HEK293 (cell line): ENCODE measurements at regions not wholly inside any gene's neighbourhood (a gene's known extent, or its start where the extent isn't known, plus 50 kb on each side); places are given as distances from the start of the nearest gene placed in this dataset.
A peak's percentile ranks its signal among the peaks of the same experiment; 100 is the strongest.
"Not testable (repeated sequence)": the region's sequence is repeated elsewhere in the genome, so short reads cannot be mapped to it uniquely, and the experiment has no call there.

ENCODE experiments used
- CTCF ChIA-PET: fragments of 350-600 bp; formaldehyde crosslinking; extraction: SDS; loops from one replicate; lab custom pipeline; 2021; ENCODE audit warnings: antibody characterized with exemption; lab: Yijun Ruan, JAX
- POLR2A ChIA-PET: fragments of 300-600 bp; formaldehyde crosslinking; extraction: SDS; loops from one replicate; lab custom pipeline; 2020; ENCODE audit warnings: antibody characterized with exemption, inconsistent platforms; lab: Yijun Ruan, JAX
- H3K27ac ChIP-seq: fragments of 200-500 bp; sonication (Bioruptor generic); 2 replicates; pipeline ENCODE4 v1.5.1; 2014; ENCODE audit warnings: low read depth, low read length, control low read depth, inconsistent platforms; ENCODE audit errors: extremely low read depth
- H3K36me3 ChIP-seq, 2 experiments: fragments of 200-500 bp in 1 of 2; sonication (Bioruptor generic) in 1 of 2; 1 replicate in 1 of 2; 2 replicates in 1 of 2; pipeline ENCODE4 v1.5.1; 2014 to 2017; ENCODE audit warnings: inconsistent platforms in 2 of 2, low read length in 2 of 2; ENCODE audit not compliant: control insufficient read depth in 2 of 2, insufficient read depth in 1 of 2
- H3K4me1 ChIP-seq: fragments of 200-500 bp; sonication (Bioruptor generic); 2 replicates; pipeline ENCODE4 v1.5.1; 2014; ENCODE audit warnings: mild to moderate bottlenecking, low read length, inconsistent platforms; ENCODE audit not compliant: control insufficient read depth, insufficient read depth
- H3K4me3 ChIP-seq: 2 replicates; pipeline ENCODE4 v1.5.1; 2011; ENCODE audit warnings: low read depth, mild to moderate bottlenecking, control low read depth, low read length, moderate library complexity
- H3K9me3 ChIP-seq: fragments of 200-500 bp; sonication (Bioruptor generic); 2 replicates; pipeline ENCODE4 v1.5.1; 2014; ENCODE audit warnings: low read depth, low read length, inconsistent platforms; ENCODE audit not compliant: control insufficient read depth, insufficient read depth
- ZBTB8A ChIP-seq: fragments of 450-650 bp; formaldehyde crosslinking; IDR thresholded peaks from 2 replicates; pipeline ENCODE4 v1.5.1; 2016; ENCODE audit warnings: missing biosample characterization, missing genetic modification characterization
- ZNF140 ChIP-seq: fragments of 450-650 bp; formaldehyde crosslinking; IDR thresholded peaks from 2 replicates; pipeline ENCODE4 v1.5.1; 2016; ENCODE audit warnings: missing biosample characterization, missing genetic modification characterization
- ZNF202 ChIP-seq: fragments of 450-650 bp; formaldehyde crosslinking; IDR thresholded peaks from 2 replicates; pipeline ENCODE4 v1.5.1; 2016; ENCODE audit warnings: missing biosample characterization, missing genetic modification characterization, borderline replicate concordance
- ZNF266 ChIP-seq: fragments of 450-650 bp; formaldehyde crosslinking; IDR thresholded peaks from 2 replicates; pipeline ENCODE4 v1.5.1; 2016; ENCODE audit warnings: missing biosample characterization, missing genetic modification characterization, low read depth
- ZNF391 ChIP-seq: fragments of 450-650 bp; formaldehyde crosslinking; IDR thresholded peaks from 2 replicates; pipeline ENCODE4 v1.5.1; 2016; ENCODE audit warnings: low read depth, missing biosample characterization, missing genetic modification characterization, borderline replicate concordance
- ZNF394 ChIP-seq: fragments of 450-650 bp; formaldehyde crosslinking; IDR thresholded peaks from 2 replicates; pipeline ENCODE4 v1.5.1; 2016; ENCODE audit warnings: missing biosample characterization, missing genetic modification characterization, mild to moderate bottlenecking, moderate library complexity, borderline replicate concordance
- ZNF426 ChIP-seq: fragments of 450-650 bp; formaldehyde crosslinking; IDR thresholded peaks from 2 replicates; pipeline ENCODE4 v1.5.1; 2017; ENCODE audit warnings: missing biosample characterization, missing genetic modification characterization, mild to moderate bottlenecking, inconsistent platforms, moderate library complexity
- ZNF433 ChIP-seq: fragments of 450-650 bp; formaldehyde crosslinking; IDR thresholded peaks from 2 replicates; pipeline ENCODE4 v1.5.1; 2016; ENCODE audit warnings: missing biosample characterization, missing genetic modification characterization, low read depth
- ZNF555 ChIP-seq: fragments of 450-650 bp; formaldehyde crosslinking; conservative IDR thresholded peaks from 2 replicates; pipeline ENCODE4 v1.5.1; 2017; ENCODE audit warnings: missing biosample characterization, mild to moderate bottlenecking, missing genetic modification characterization, inconsistent platforms
- ZNF623 ChIP-seq: fragments of 450-650 bp; formaldehyde crosslinking; IDR thresholded peaks from 2 replicates; pipeline ENCODE4 v1.5.1; 2016; ENCODE audit warnings: missing biosample characterization, missing genetic modification characterization
- ZNF664 ChIP-seq: fragments of 450-650 bp; formaldehyde crosslinking; IDR thresholded peaks from 2 replicates; pipeline ENCODE4 v1.5.1; 2016; ENCODE audit warnings: missing biosample characterization, missing genetic modification characterization
- TF ChIP-seq, protein P1 (sequence below): fragments of 450-650 bp; formaldehyde crosslinking; conservative IDR thresholded peaks from 2 replicates; pipeline ENCODE4 v1.5.1; 2016; ENCODE audit warnings: low read depth, missing biosample characterization, missing genetic modification characterization
- TF ChIP-seq, protein P2 (sequence below): fragments of 450-650 bp; formaldehyde crosslinking; conservative IDR thresholded peaks from 2 replicates; pipeline ENCODE4 v1.5.1; 2016; ENCODE audit warnings: low read depth, missing biosample characterization, missing genetic modification characterization
- TF ChIP-seq, protein P3 (sequence below): fragments of 450-650 bp; formaldehyde crosslinking; IDR thresholded peaks from 2 replicates; pipeline ENCODE4 v1.5.1; 2016; ENCODE audit warnings: missing biosample characterization, missing genetic modification characterization

DNA sequence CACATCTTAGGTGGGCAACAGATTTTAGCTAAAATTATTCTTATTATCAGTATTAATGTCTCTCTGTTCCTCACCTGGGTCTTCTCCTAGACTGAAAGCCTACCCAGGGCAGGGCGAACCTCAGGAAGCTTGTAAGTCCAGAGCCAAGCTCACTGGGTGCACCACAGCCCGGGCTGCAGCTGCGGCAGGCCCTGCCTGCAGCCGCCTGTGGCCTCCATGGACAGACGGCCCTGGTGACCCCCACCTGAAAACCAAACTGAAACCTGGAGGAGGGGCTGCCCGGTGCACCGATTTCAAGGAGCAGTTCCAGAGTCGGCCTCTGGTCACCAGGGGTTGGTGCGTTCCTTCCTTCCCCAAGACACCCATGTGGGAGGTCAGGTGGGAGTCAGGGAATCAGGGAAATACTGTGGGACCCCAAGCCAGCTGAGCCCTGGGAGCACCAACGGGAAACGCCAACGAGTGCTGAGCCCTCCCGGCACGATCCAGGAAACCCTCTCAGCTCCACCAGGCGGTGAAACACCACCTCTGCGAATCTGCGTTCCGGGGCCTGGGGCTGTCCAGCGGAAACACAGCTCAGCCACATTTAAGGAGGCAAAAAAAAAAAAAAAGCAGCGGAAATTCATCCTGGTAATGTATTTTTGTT lies 68.6 kb upstream of the PPP1R26 start (continued):
- TF ChIP-seq ZNF391, result no peak

DNA sequence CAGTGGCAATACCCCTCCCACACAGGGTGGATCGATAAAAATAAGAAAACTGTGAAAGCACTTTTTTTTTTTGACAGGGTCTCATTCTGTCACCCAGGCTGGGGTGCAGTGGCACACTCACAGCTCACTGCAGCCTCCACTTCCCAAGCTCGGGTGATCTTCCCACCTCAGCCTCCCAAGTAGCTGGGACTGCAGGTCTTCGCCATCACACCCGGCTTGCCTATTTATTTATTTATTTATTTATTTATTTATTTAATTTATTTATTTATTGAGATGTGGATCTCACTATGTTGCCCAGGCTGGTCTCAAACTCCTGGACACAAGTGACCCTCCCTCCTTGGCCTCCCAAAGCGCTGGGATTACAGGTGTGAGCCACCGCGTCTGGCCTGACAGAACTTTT lies 68.0 kb upstream of the PPP1R26 start:
- H3K27ac ChIP-seq, H3K9me3 ChIP-seq, H3K36me3 ChIP-seq, H3K4me1 ChIP-seq, H3K4me3 ChIP-seq: not testable (repeated sequence)
- ChIA-PET CTCF (interaction anchor here (0.7 to 6.7 kb wide), 19 partner anchors 9 to 715 kb away, joined by 3 to 110 read pairs (median 8); partner anchors contain the start of gene OLFM1), POLR2A (interaction anchor here (0.7 to 1.7 kb wide), 2 partner anchors 30 to 39 kb away, joined by 3 read pairs; no protein-coding TSS in a partner anchor)
- TF ChIP-seq, protein P1, sequence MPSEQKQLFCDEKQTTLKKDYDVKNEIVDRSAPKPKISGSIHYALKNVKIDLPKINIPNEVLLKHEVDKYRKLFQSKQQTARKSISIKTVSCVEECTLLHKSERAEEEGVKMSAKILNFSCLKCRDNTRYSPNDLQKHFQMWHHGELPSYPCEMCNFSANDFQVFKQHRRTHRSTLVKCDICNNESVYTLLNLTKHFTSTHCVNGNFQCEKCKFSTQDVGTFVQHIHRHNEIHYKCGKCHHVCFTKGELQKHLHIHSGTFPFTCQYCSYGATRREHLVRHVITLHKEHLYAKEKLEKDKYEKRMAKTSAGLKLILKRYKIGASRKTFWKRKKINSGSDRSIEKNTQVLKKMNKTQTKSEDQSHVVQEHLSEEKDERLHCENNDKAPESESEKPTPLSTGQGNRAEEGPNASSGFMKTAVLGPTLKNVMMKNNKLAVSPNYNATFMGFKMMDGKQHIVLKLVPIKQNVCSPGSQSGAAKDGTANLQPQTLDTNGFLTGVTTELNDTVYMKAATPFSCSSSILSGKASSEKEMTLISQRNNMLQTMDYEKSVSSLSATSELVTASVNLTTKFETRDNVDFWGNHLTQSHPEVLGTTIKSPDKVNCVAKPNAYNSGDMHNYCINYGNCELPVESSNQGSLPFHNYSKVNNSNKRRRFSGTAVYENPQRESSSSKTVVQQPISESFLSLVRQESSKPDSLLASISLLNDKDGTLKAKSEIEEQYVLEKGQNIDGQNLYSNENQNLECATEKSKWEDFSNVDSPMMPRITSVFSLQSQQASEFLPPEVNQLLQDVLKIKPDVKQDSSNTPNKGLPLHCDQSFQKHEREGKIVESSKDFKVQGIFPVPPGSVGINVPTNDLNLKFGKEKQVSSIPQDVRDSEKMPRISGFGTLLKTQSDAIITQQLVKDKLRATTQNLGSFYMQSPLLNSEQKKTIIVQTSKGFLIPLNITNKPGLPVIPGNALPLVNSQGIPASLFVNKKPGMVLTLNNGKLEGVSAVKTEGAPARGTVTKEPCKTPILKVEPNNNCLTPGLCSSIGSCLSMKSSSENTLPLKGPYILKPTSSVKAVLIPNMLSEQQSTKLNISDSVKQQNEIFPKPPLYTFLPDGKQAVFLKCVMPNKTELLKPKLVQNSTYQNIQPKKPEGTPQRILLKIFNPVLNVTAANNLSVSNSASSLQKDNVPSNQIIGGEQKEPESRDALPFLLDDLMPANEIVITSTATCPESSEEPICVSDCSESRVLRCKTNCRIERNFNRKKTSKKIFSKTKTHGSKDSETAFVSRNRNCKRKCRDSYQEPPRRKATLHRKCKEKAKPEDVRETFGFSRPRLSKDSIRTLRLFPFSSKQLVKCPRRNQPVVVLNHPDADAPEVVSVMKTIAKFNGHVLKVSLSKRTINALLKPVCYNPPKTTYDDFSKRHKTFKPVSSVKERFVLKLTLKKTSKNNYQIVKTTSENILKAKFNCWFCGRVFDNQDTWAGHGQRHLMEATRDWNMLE, result peak; percentile 74
- TF ChIP-seq ZNF555 (tag by site-specific recombination) (peak; percentile 31; the same call in 1 of the 2 replicates), ZNF664 (tag by site-specific recombination) (peak; percentile 23; the same call in 1 of the 2 replicates), ZBTB8A (tag by site-specific recombination) (0 out of 2 replicates have a peak, but pooled peaks have one; percentile 30), ZNF426 (peak; percentile 39), ZNF433 (0 out of 2 replicates have a peak, but pooled peaks have one; percentile 23), ZNF140 (peak; percentile 39; the same call in 1 of the 2 replicates), ZNF266 (tag by site-specific recombination) (peak; percentile 45; the same call in 1 of the 2 replicates), ZNF202 (tag by site-specific recombination) (peak; percentile 42; the same call in 1 of the 2 replicates), ZNF394 (peak; percentile 73; the same call in 1 of the 2 replicates), ZNF623 (peak; percentile 46)
- TF ChIP-seq, protein P2, sequence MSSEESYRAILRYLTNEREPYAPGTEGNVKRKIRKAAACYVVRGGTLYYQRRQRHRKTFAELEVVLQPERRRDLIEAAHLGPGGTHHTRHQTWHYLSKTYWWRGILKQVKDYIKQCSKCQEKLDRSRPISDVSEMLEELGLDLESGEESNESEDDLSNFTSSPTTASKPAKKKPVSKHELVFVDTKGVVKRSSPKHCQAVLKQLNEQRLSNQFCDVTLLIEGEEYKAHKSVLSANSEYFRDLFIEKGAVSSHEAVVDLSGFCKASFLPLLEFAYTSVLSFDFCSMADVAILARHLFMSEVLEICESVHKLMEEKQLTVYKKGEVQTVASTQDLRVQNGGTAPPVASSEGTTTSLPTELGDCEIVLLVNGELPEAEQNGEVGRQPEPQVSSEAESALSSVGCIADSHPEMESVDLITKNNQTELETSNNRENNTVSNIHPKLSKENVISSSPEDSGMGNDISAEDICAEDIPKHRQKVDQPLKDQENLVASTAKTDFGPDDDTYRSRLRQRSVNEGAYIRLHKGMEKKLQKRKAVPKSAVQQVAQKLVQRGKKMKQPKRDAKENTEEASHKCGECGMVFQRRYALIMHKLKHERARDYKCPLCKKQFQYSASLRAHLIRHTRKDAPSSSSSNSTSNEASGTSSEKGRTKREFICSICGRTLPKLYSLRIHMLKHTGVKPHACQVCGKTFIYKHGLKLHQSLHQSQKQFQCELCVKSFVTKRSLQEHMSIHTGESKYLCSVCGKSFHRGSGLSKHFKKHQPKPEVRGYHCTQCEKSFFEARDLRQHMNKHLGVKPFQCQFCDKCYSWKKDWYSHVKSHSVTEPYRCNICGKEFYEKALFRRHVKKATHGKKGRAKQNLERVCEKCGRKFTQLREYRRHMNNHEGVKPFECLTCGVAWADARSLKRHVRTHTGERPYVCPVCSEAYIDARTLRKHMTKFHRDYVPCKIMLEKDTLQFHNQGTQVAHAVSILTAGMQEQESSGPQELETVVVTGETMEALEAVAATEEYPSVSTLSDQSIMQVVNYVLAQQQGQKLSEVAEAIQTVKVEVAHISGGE (tag by site-specific recombination), result 0 out of 2 replicates have a peak, but pooled peaks have one; percentile 48
- TF ChIP-seq, protein P3, sequence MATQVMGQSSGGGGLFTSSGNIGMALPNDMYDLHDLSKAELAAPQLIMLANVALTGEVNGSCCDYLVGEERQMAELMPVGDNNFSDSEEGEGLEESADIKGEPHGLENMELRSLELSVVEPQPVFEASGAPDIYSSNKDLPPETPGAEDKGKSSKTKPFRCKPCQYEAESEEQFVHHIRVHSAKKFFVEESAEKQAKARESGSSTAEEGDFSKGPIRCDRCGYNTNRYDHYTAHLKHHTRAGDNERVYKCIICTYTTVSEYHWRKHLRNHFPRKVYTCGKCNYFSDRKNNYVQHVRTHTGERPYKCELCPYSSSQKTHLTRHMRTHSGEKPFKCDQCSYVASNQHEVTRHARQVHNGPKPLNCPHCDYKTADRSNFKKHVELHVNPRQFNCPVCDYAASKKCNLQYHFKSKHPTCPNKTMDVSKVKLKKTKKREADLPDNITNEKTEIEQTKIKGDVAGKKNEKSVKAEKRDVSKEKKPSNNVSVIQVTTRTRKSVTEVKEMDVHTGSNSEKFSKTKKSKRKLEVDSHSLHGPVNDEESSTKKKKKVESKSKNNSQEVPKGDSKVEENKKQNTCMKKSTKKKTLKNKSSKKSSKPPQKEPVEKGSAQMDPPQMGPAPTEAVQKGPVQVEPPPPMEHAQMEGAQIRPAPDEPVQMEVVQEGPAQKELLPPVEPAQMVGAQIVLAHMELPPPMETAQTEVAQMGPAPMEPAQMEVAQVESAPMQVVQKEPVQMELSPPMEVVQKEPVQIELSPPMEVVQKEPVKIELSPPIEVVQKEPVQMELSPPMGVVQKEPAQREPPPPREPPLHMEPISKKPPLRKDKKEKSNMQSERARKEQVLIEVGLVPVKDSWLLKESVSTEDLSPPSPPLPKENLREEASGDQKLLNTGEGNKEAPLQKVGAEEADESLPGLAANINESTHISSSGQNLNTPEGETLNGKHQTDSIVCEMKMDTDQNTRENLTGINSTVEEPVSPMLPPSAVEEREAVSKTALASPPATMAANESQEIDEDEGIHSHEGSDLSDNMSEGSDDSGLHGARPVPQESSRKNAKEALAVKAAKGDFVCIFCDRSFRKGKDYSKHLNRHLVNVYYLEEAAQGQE (tag by site-specific recombination), result peak; percentile 21; the same call in 1 of the 2 replicates
